Gastroesophageal sphincter (tissue), 4 donors: ENCODE measurements at regions not wholly inside any gene's neighbourhood (a gene's known extent, or its start where the extent isn't known, plus 50 kb on each side); places are given as distances from the start of the nearest gene placed in this dataset.

Experiments
- ATAC-seq: fragments of 150-250 bp; one replicate; pipeline ENCODE4 v1.9.1; 2016; ENCODE audit warnings: mild to moderate bottlenecking, moderate library complexity
- H3K27ac ChIP-seq, 4 donors: fragments of 200-600 bp; sonication (generic) in 3 of 4; 1 replicate in 3 of 4; 2 replicates in 1 of 4; pipeline ENCODE4 v1.5.1; 2016 to 2019
- H3K27me3 ChIP-seq: fragments of 200-600 bp; sonication (generic); one replicate; pipeline ENCODE4 v1.5.1; 2019
- H3K36me3 ChIP-seq, 2 donors: fragments of 200-600 bp; sonication (generic); one replicate each; pipeline ENCODE4 v1.5.1; 2019; ENCODE audit warnings: control low read depth in 1 of 2
- H3K4me1 ChIP-seq, 3 donors: fragments of 200-600 bp; sonication (generic); 1 replicate in 2 of 3; 2 replicates in 1 of 3; pipeline ENCODE4 v1.5.1; 2016 to 2019; ENCODE audit warnings: control low read depth in 2 of 3
- H3K4me3 ChIP-seq, 2 donors: fragments of 200-600 bp; sonication (generic); one replicate each; pipeline ENCODE4 v1.5.1; 2019; ENCODE audit warnings: mild to moderate bottlenecking in 1 of 2, moderate library complexity in 1 of 2
- H3K9me3 ChIP-seq, 3 donors: fragments of 200-600 bp; sonication (generic); one replicate each; pipeline ENCODE4 v1.5.1; 2017 to 2019; ENCODE audit warnings: control low read depth in 2 of 3
- CTCF ChIP-seq, 4 experiments: fragments of 200-600 bp in 2 of 4; fragments of 450-650 bp in 2 of 4; sonication (generic) in 1 of 4; IDR thresholded peaks; one replicate each; pipeline ENCODE4 v1.5.1; 2017 to 2019; ENCODE audit warnings: antibody characterized with exemption in 4 of 4, mild to moderate bottlenecking in 2 of 4, moderate library complexity in 2 of 4
- EP300 ChIP-seq: sonication (generic); formaldehyde crosslinking; IDR thresholded peaks from one replicate; pipeline ENCODE4 v1.6.1; 2017; ENCODE audit warnings: antibody characterized with exemption, mild to moderate bottlenecking
- POLR2A ChIP-seq, 2 donors: fragments of 450-650 bp; IDR thresholded peaks; one replicate each; pipeline ENCODE4 v1.6.1; 2017; ENCODE audit warnings: antibody characterized with exemption in 2 of 2, mild to moderate bottlenecking in 2 of 2, moderate library complexity in 1 of 2
- POLR2AphosphoS5 ChIP-seq: sonication (generic); formaldehyde crosslinking; IDR thresholded peaks from one replicate; pipeline ENCODE4 v1.6.1; 2017; ENCODE audit warnings: antibody characterized with exemption
- WGBS, 2 donors: methylation state at CpG; one replicate each; pipeline ENCODE4 v1.1.5; 2018; ENCODE audit warnings: low coverage in 1 of 2; 5-methylcytosine and 5-hydroxymethylcytosine counted together

- WGBS, 2 donors: 73 to 79% methylated on average over 2 of the region's 2 CpGs
- no peaks in the 10 kb centered on the region for H3K36me3 ChIP-seq
- no peaks in the 10 kb centered on the region for H3K4me1 ChIP-seq
- no peak for TF ChIP-seq EP300
- no peak for TF ChIP-seq POLR2A (IDR thresholded peaks at IDR 0.05)
- TF ChIP-seq CTCF (IDR thresholded peaks at IDR 0.05): no peak
- no peak for TF ChIP-seq POLR2AphosphoS5
- H3K4me3 ChIP-seq: no peak overlapping the region
- no peaks in the 10 kb centered on the region for H3K27me3 ChIP-seq
- ATAC-seq: no peak
- H3K27ac ChIP-seq: no peak overlapping the region
- H3K9me3 ChIP-seq: no peaks in the 10 kb centered on the region
Observed at GRCh38 chr5:108629779-108630528, 117.7 kb upstream of the FER start.

GRCh38 chr5:108625654-108626053, 122.0 kb upstream of the FER start:
- Histone ChIP-seq H3K4me1 (no peaks in the 10 kb centered on the region), H3K27ac (no peak overlapping the region), H3K9me3 (no peaks in the 10 kb centered on the region), H3K27me3 (no peaks in the 10 kb centered on the region), H3K36me3 (no peaks in the 10 kb centered on the region), H3K4me3 (no peak overlapping the region)
- no peak for ATAC-seq
- 93 to 97% methylated on average over 2 of the region's 2 CpGs for WGBS, 2 donors
- no peak for TF ChIP-seq POLR2AphosphoS5
- no peak for TF ChIP-seq EP300
- no peak for TF ChIP-seq CTCF (IDR thresholded peaks at IDR 0.05)
- no peak for TF ChIP-seq POLR2A (IDR thresholded peaks at IDR 0.05)

- Histone ChIP-seq H3K36me3 (no peaks in the 10 kb centered on the region), H3K4me3 (no peak overlapping the region), H3K9me3 (no peaks in the 10 kb centered on the region), H3K4me1 (no peaks in the 10 kb centered on the region), H3K27me3 (no peaks in the 10 kb centered on the region), H3K27ac (no peak overlapping the region)
- ATAC-seq: no peak
- TF ChIP-seq CTCF (IDR thresholded peaks at IDR 0.05): no peak
Observed at GRCh38 chr5:108623826-108624225, 123.9 kb upstream of the FER start.

GRCh38 chr5:108620516-108620915, 127.2 kb upstream of the FER start:
- H3K36me3 ChIP-seq: no peaks in the 10 kb centered on the region
- 63 to 70% methylated on average over 3 to 6 of the region's 6 CpGs for WGBS, 2 donors
- H3K4me1 ChIP-seq: no peaks in the 10 kb centered on the region
- no peak for ATAC-seq
- TF ChIP-seq EP300 (no peak), CTCF (IDR thresholded peaks at IDR 0.05) (no peak), POLR2AphosphoS5 (no peak), POLR2A (IDR thresholded peaks at IDR 0.05) (no peak)
- no peak overlapping the region for H3K4me3 ChIP-seq
- no peak overlapping the region for H3K27ac ChIP-seq
- no peaks in the 10 kb centered on the region for H3K9me3 ChIP-seq
- H3K27me3 ChIP-seq: no peaks in the 10 kb centered on the region

- Histone ChIP-seq H3K4me3 (no peak overlapping the region), H3K9me3 (no peaks in the 10 kb centered on the region), H3K36me3 (no peaks in the 10 kb centered on the region), H3K27ac (no peak overlapping the region), H3K4me1 (no peaks in the 10 kb centered on the region), H3K27me3 (no peaks in the 10 kb centered on the region)
- 89 to 94% methylated on average over 6 to 9 of the region's 10 CpGs for WGBS, 2 donors
- no peak for ATAC-seq
- TF ChIP-seq POLR2A (IDR thresholded peaks at IDR 0.05): no peak
- no peak for TF ChIP-seq POLR2AphosphoS5
- TF ChIP-seq CTCF (IDR thresholded peaks at IDR 0.05): no peak
- no peak for TF ChIP-seq EP300
Observed at GRCh38 chr5:108619815-108620214, 127.9 kb upstream of the FER start.
